H1 (cell line): ENCODE measurements at regions not wholly inside any gene's neighbourhood (a gene's known extent, or its start where the extent isn't known, plus 50 kb on each side); places are given as distances from the start of the nearest gene placed in this dataset.

Experiments
- ASH2L ChIP-seq: fragments of 200-600, 300-600 bp; sonication (generic); IDR thresholded peaks from one replicate; pipeline ENCODE4 v1.7.1; 2017; ENCODE audit warnings: low read length
- EGR1 ChIP-seq: IDR thresholded peaks from 2 replicates; pipeline ENCODE4 v1.6.1; 2011; ENCODE audit warnings: low read depth, low read length, borderline replicate concordance
- GABPA ChIP-seq: IDR thresholded peaks from 2 replicates; pipeline ENCODE4 v1.6.1; 2011; ENCODE audit warnings: mild to moderate bottlenecking, low read length, moderate library complexity, borderline replicate concordance; ENCODE audit not compliant: insufficient read depth
- HDAC2 ChIP-seq, 2 experiments: fragments of 300-600 bp in 1 of 2; sonication (generic) in 1 of 2; IDR thresholded peaks; 2 replicates each; pipeline ENCODE4 v1.6.1; 2011 to 2012; ENCODE audit warnings: low read depth in 2 of 2, low read length in 2 of 2, mild to moderate bottlenecking in 2 of 2, moderate library complexity in 2 of 2, borderline replicate concordance in 1 of 2, inconsistent platforms in 1 of 2
- POLR2AphosphoS5 ChIP-seq: IDR thresholded peaks from 2 replicates; pipeline ENCODE4 v1.6.1; 2011; ENCODE audit warnings: low read depth, low read length
- TCF12 ChIP-seq: IDR thresholded peaks from 2 replicates; pipeline ENCODE4 v1.6.1; 2011; ENCODE audit warnings: low read depth, mild to moderate bottlenecking, low read length
- TEAD4 ChIP-seq: IDR thresholded peaks from 2 replicates; pipeline ENCODE4 v1.6.1; 2012; ENCODE audit warnings: low read depth, low read length, inconsistent platforms, mixed read lengths
- USF2 ChIP-seq: IDR thresholded peaks from 2 replicates; pipeline ENCODE4 v1.6.1; 2011; ENCODE audit warnings: low read length, improper control_type of control experiment
- TF ChIP-seq, protein P1 (sequence below): IDR thresholded peaks from 2 replicates; pipeline ENCODE4 v1.6.1; 2012; ENCODE audit warnings: low read length, inconsistent platforms

DNA sequence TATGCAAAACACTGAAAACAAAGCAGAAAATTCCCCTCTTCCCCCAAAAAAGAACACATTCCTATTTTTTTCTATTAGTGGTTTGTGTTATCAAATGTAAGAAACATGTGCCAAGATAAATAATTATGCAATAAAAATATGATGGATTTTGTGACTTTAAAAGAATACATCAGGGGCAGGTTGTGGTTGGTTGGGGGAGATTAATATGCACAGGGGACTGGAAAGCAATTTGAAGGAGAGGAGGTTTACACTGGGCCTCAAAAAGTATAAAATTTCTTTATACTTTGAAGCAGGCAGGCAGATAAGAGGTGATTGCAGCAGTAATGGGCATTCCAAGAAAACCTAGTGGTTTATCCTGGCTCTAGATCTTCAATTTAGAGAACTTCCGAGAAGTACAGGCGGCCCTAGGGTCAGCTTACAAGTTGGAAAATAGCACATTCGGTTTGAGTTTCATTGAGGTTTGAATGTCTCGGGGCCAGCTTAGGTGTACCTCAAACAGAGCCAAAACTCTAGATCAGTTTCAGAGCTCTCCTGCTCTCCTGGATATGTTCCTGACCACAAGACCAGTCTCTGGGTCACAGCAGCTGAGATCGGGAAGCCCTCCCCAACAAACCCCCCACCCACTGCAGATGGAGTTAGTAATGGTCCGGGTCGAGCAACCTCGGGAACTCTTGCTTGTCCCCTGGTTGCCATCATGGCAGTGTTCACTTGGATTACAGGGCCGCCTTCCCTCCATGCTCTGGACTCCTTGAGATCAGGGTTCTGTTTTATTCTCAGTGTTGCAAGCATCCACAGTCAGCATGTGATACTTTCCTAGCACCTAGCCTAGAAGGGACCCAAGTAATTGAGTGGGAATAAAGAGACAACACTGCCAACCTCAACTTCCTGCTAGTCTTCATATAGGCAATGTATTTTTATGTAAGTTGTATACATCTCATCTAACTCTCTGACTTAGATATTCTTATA, 112.1 kb upstream of the DDIT4L start (continued):
- TF ChIP-seq EGR1 (no peak), ASH2L (no peak), TCF12 (no peak), GABPA (no peak), POLR2AphosphoS5 (no peak), HDAC2 (IDR thresholded peaks at IDR 0.05; ENCODE audit: borderline replicate concordance in 1 of 2, low read depth in 2 of 2, low read length in 2 of 2) (no peak), TEAD4 (no peak), USF2 (no peak)
- TF ChIP-seq, protein P1, sequence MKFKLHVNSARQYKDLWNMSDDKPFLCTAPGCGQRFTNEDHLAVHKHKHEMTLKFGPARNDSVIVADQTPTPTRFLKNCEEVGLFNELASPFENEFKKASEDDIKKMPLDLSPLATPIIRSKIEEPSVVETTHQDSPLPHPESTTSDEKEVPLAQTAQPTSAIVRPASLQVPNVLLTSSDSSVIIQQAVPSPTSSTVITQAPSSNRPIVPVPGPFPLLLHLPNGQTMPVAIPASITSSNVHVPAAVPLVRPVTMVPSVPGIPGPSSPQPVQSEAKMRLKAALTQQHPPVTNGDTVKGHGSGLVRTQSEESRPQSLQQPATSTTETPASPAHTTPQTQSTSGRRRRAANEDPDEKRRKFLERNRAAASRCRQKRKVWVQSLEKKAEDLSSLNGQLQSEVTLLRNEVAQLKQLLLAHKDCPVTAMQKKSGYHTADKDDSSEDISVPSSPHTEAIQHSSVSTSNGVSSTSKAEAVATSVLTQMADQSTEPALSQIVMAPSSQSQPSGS, result no peak
